ENCODE measurements at regions not wholly inside any gene's neighbourhood (a gene's known extent, or its start where the extent isn't known, plus 50 kb on each side); places are given as distances from the start of the nearest gene placed in this dataset.

- DNase-seq (no peak), ATAC-seq (no peak)
- H3K4me3 ChIP-seq: no peak overlapping the region
- no peaks in the 10 kb centered on the region for H3K4me1 ChIP-seq
- intact Hi-C loops (cut with DNase I): no loop called here
- H3K27ac ChIP-seq: no peak overlapping the region
- TF ChIP-seq, protein P1, sequence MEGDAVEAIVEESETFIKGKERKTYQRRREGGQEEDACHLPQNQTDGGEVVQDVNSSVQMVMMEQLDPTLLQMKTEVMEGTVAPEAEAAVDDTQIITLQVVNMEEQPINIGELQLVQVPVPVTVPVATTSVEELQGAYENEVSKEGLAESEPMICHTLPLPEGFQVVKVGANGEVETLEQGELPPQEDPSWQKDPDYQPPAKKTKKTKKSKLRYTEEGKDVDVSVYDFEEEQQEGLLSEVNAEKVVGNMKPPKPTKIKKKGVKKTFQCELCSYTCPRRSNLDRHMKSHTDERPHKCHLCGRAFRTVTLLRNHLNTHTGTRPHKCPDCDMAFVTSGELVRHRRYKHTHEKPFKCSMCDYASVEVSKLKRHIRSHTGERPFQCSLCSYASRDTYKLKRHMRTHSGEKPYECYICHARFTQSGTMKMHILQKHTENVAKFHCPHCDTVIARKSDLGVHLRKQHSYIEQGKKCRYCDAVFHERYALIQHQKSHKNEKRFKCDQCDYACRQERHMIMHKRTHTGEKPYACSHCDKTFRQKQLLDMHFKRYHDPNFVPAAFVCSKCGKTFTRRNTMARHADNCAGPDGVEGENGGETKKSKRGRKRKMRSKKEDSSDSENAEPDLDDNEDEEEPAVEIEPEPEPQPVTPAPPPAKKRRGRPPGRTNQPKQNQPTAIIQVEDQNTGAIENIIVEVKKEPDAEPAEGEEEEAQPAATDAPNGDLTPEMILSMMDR (IDR thresholded peaks at IDR 0.05): no peak
- H3K27me3 ChIP-seq: no peaks in the 10 kb centered on the region
- H3K9me3 ChIP-seq: no peaks in the 10 kb centered on the region
- H3K36me3 ChIP-seq: no peaks in the 10 kb centered on the region
Observed at GRCh38 chr10:111837086-111837485, 346.5 kb downstream of the GPAM start.

GRCh38 chr10:111837985-111838384 is 345.6 kb downstream of the GPAM start:
- H3K4me1 ChIP-seq: no peaks in the 10 kb centered on the region
- TF ChIP-seq, protein P1 (IDR thresholded peaks at IDR 0.05): no peak
- no peaks in the 10 kb centered on the region for H3K9me3 ChIP-seq
- no peak overlapping the region for H3K27ac ChIP-seq
- H3K36me3 ChIP-seq: no peaks in the 10 kb centered on the region
- H3K4me3 ChIP-seq: no peak overlapping the region
- intact Hi-C loops (cut with DNase I): no loop called here
- ATAC-seq (no peak), DNase-seq (no peak)
- no peaks in the 10 kb centered on the region for H3K27me3 ChIP-seq

DNA sequence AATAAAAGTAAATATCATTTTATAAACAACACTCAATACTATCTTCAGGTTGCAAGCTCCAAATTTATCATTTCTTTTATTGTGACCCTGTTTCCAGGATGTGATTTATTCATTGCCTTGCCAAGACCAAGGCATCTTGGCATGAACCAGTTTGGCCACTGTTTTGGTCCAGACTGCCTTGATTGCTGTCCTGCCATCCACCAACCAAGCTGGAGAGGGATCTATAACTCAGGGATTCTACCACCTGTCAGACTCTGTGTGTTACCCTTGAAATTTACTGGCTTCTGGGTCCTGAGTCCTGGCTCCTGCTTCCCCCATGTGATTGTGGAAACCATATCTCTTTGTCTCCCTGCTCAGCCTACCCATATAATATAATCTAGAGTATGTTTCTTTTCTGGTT is 343.0 kb downstream of the GPAM start:
- TF ChIP-seq, protein P1 (IDR thresholded peaks at IDR 0.05): no peak
- no peaks in the 10 kb centered on the region for H3K4me1 ChIP-seq
- intact Hi-C loops (cut with DNase I): no loop called here
- no peak overlapping the region for H3K4me3 ChIP-seq
- H3K9me3 ChIP-seq: peaks cover 0 to 6% of the 10 kb centered on the region in 2 donors
- no peak overlapping the region for H3K27ac ChIP-seq
- no peak for ATAC-seq
- no peaks in the 10 kb centered on the region for H3K36me3 ChIP-seq
- H3K27me3 ChIP-seq: no peaks in the 10 kb centered on the region
- DNase-seq: no peak

GRCh38 chr10:111852801-111853200 is 330.8 kb downstream of the GPAM start:
- Histone ChIP-seq H3K4me3 (no peak overlapping the region), H3K27ac (no peak overlapping the region), H3K4me1 (no peaks in the 10 kb centered on the region), H3K27me3 (no peaks in the 10 kb centered on the region), H3K36me3 (no peaks in the 10 kb centered on the region), H3K9me3 (peaks cover 0 to 8% of the 10 kb centered on the region in 2 donors)
- ATAC-seq (no peak), DNase-seq (no peak)
- TF ChIP-seq, protein P1 (IDR thresholded peaks at IDR 0.05): no peak
- intact Hi-C loops (cut with DNase I): no loop called here

- no peak for DNase-seq
- intact Hi-C loops (cut with DNase I): no loop called here
- TF ChIP-seq, protein P1 (IDR thresholded peaks at IDR 0.05): no peak
- Histone ChIP-seq H3K36me3 (no peaks in the 10 kb centered on the region), H3K4me1 (no peaks in the 10 kb centered on the region), H3K9me3 (no peaks in the 10 kb centered on the region), H3K27ac (no peak overlapping the region), H3K27me3 (no peaks in the 10 kb centered on the region), H3K4me3 (no peak overlapping the region)
- ATAC-seq: no peak
Observed at GRCh38 chr10:111856631-111857030, 326.9 kb downstream of the GPAM start.
